ENCODE measurements at regions not wholly inside any gene's neighbourhood (a gene's known extent, or its start where the extent isn't known, plus 50 kb on each side); places are given as distances from the start of the nearest gene placed in this dataset.

- no peak for TF ChIP-seq CTCF (IDR thresholded peaks at IDR 0.05)
- TF ChIP-seq EZH2 (IDR thresholded peaks at IDR 0.05; ENCODE audit: borderline replicate concordance, insufficient read depth, low read depth, low read length, poor library complexity, severe bottlenecking) = no peak
Observed at GRCh38 chr3:163626753-163627152, 1451.5 kb downstream of the SI start.

Measured in B cell (primary cell).